SHP77 treated with DMSO at 0.1 percent for 48 hours (cell line): ENCODE measurements at regions not wholly inside any gene's neighbourhood (a gene's known extent, or its start where the extent isn't known, plus 50 kb on each side); places are given as distances from the start of the nearest gene placed in this dataset.

Experiments
- DNase-seq: peaks from one replicate; lab custom pipeline; 2025; lab: John Stamatoyannopoulos, UW

- no peak for DNase-seq
Observed at GRCh38 chr7:11895337-11895736, 63.3 kb upstream of the THSD7A start.

- DNase-seq: no peak
Observed at GRCh38 chr7:11896663-11897062, 64.7 kb upstream of the THSD7A start.

- no peak for DNase-seq
Observed at GRCh38 chr7:11899247-11899646, 67.2 kb upstream of the THSD7A start.

- DNase-seq: no peak
Observed at GRCh38 chr7:11910253-11910652, 78.3 kb upstream of the THSD7A start.

GRCh38 chr7:11911900-11912299 is 79.9 kb upstream of the THSD7A start:
- no peak for DNase-seq

- DNase-seq: no peak
Observed at GRCh38 chr7:11914645-11915044, 82.6 kb upstream of the THSD7A start.

- DNase-seq: peak; percentile 65
Observed at GRCh38 chr7:11923376-11923930, 91.5 kb upstream of the THSD7A start.

GRCh38 chr7:11931307-11931706 is 99.3 kb upstream of the THSD7A start:
- no peak for DNase-seq

- no peak for DNase-seq
Observed at GRCh38 chr7:11934796-11935195, 102.8 kb upstream of the THSD7A start.

GRCh38 chr7:11935905-11936304 is 103.9 kb upstream of the THSD7A start:
- no peak for DNase-seq

- DNase-seq: no peak
Observed at GRCh38 chr7:11946794-11947193, 114.8 kb upstream of the THSD7A start.

GRCh38 chr7:11950281-11950680 is 118.3 kb upstream of the THSD7A start:
- DNase-seq: no peak

GRCh38 chr7:11950942-11951341 is 118.9 kb upstream of the THSD7A start:
- no peak for DNase-seq

GRCh38 chr7:11951909-11952308 is 119.9 kb upstream of the THSD7A start:
- no peak for DNase-seq

GRCh38 chr7:11952972-11953371 is 121.0 kb upstream of the THSD7A start:
- DNase-seq: no peak

GRCh38 chr7:11956991-11957390 is 125.0 kb upstream of the THSD7A start:
- DNase-seq: no peak

GRCh38 chr7:11957956-11958355 is 126.0 kb upstream of the THSD7A start:
- no peak for DNase-seq

- DNase-seq: no peak
Observed at GRCh38 chr7:11959121-11959520, 127.1 kb upstream of the THSD7A start.

- DNase-seq: no peak
Observed at GRCh38 chr7:11960621-11961020, 128.6 kb upstream of the THSD7A start.

- DNase-seq: no peak
Observed at GRCh38 chr7:11969643-11970042, 137.6 kb upstream of the THSD7A start.

- DNase-seq: no peak
Observed at GRCh38 chr7:11970132-11970531, 138.1 kb upstream of the THSD7A start.

GRCh38 chr7:11985376-11985775 is 153.4 kb upstream of the THSD7A start:
- DNase-seq: no peak

GRCh38 chr7:11985971-11986370 is 154.0 kb upstream of the THSD7A start:
- DNase-seq: no peak

- peak; percentile 2 for DNase-seq
Observed at GRCh38 chr7:11988186-11988585, 156.2 kb upstream of the THSD7A start.

GRCh38 chr7:12002428-12002827 is 170.4 kb upstream of the THSD7A start:
- no peak for DNase-seq
